ENCODE measurements at regions not wholly inside any gene's neighbourhood (a gene's known extent, or its start where the extent isn't known, plus 50 kb on each side); places are given as distances from the start of the nearest gene placed in this dataset. TPM values are rescaled to one million over a fixed set of nuclear protein-coding genes. Genes with fewer than 3 reads are reported as not detected.

GRCh38 chr1:240663169-240663879 lies 51.4 kb upstream of the GREM2 start (continued):
- no peak for TF ChIP-seq USF2 (IDR thresholded peaks at IDR 0.05; ENCODE audit: low read depth, low read length)

Small RNA genes in the stretch of these regions (microRNA-seq; reads per million reads assigned to microRNA genes)
- not detected for gene RF00019 (ENCODE audit: insufficient read depth, insufficient read length)

Small RNA genes in the stretch of these regions (small RNA-seq; reads per million reads assigned to genes)
- gene RF00019: 0 reads per million in 5 experiments
